ENCODE measurements at regions not wholly inside any gene's neighbourhood (a gene's known extent, or its start where the extent isn't known, plus 50 kb on each side); places are given as distances from the start of the nearest gene placed in this dataset.
A peak's percentile ranks its signal among the peaks of the same experiment; 100 is the strongest.

DNA sequence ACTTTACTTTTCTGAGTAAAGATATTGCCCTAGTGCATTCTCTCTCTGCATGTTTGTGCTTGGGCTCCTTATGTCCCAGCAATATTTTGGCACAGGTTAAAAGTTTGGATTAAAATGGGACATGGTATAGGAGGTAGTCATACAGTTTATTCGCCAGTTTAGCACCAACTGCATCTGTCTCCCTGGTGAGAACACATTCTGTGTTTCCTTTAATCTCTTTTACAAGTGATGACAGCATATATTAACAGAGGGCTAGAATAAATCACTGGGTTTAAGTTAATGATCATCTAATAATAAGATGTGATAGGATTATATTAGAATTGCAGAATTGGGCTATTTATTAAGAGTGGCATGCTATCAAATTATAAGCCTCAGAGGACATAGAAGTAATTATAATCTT is 550.1 kb downstream of the LRRC70 start:
- Mint-ChIP-seq H3K27me3 (ENCODE audit: insufficient read depth) (no peaks in the 10 kb centered on the region; the same call in 1 of the 2 replicates), H3K4me1 (ENCODE audit: low read depth) (no peaks in the 10 kb centered on the region; the same call in 1 of the 2 replicates), H3K4me3 (no peak overlapping the region), H3K27ac (no peak overlapping the region), H3K36me3 (ENCODE audit: low read depth) (no peaks in the 10 kb centered on the region), H3K9me3 (peaks cover 20% of the 10 kb centered on the region)
- TF ChIP-seq, protein P1, sequence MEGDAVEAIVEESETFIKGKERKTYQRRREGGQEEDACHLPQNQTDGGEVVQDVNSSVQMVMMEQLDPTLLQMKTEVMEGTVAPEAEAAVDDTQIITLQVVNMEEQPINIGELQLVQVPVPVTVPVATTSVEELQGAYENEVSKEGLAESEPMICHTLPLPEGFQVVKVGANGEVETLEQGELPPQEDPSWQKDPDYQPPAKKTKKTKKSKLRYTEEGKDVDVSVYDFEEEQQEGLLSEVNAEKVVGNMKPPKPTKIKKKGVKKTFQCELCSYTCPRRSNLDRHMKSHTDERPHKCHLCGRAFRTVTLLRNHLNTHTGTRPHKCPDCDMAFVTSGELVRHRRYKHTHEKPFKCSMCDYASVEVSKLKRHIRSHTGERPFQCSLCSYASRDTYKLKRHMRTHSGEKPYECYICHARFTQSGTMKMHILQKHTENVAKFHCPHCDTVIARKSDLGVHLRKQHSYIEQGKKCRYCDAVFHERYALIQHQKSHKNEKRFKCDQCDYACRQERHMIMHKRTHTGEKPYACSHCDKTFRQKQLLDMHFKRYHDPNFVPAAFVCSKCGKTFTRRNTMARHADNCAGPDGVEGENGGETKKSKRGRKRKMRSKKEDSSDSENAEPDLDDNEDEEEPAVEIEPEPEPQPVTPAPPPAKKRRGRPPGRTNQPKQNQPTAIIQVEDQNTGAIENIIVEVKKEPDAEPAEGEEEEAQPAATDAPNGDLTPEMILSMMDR (IDR thresholded peaks at IDR 0.05), result no peak
- DNase-seq, result no peak

DNA sequence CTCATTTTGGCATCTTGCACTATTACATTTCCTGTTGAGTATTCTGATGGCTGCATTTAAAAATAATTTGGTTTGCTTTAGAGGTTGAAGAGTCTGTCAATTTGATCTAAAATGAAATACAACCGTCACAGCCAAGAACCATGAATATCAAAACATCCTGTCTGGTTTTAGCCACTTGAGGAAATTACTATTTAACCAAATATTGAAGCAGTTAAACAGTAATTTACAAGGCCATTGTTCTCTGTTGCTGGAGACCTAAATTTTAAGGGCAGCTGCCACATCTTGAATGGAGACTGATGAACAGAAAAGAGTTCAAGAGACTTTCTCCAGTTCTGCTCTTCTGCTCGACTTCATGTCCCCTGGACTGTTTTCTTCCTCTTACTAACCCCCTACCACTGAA is 549.4 kb downstream of the LRRC70 start:
- no peaks in the 10 kb centered on the region for H3K36me3 Mint-ChIP-seq (ENCODE audit: low read depth)
- no peaks in the 10 kb centered on the region; the same call in 1 of the 2 replicates for H3K4me1 Mint-ChIP-seq (ENCODE audit: low read depth)
- no peak overlapping the region for H3K27ac Mint-ChIP-seq
- no peaks in the 10 kb centered on the region; the same call in 1 of the 2 replicates for H3K27me3 Mint-ChIP-seq (ENCODE audit: insufficient read depth)
- TF ChIP-seq, protein P1 (IDR thresholded peaks at IDR 0.05), result no peak
- peaks cover 20% of the 10 kb centered on the region for H3K9me3 Mint-ChIP-seq
- no peak for DNase-seq
- no peak overlapping the region for H3K4me3 Mint-ChIP-seq

DNA sequence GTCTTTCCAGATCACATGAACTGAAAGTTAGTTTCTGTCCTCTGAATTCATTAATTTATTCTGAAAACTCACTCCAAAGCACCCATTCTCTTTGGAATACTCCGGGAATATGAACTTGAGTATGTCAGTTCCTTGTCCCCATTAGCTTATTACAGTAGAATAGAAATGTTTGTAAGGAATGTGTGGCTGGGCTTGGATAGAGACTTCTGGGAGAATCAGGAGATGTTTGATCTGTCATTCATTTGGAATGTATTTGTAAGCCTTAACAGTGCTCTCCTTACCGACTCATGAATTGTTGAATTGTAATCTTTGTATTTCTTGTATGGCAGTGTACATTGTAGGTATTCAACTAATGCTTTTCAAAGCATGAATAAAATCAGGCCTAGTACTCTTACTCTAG is 548.4 kb downstream of the LRRC70 start:
- no peak overlapping the region for H3K27ac Mint-ChIP-seq

DNA sequence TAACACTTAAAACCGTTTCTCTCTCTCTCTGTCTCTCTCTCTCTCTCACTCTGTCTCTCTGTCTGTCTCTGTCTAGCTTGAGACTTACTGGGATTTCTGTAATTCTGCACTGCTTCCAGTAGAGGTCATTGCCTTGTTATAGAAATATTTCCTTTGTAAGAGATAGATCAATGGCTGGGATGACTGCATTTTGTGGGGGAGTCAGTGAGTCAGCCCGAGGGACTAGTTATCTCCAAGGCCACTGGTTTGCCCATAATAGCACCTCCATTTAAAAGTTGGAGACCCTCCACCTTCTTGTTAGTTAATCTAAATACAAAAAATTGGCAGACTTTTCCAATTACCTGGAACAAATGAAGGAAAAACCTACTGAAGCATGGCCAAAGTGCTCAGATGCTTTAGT is 547.2 kb downstream of the LRRC70 start:
- no peak overlapping the region for H3K27ac Mint-ChIP-seq
- no peaks in the 10 kb centered on the region; the same call in 1 of the 2 replicates for H3K4me1 Mint-ChIP-seq (ENCODE audit: low read depth)
- H3K36me3 Mint-ChIP-seq (ENCODE audit: low read depth), result no peaks in the 10 kb centered on the region
- no peak overlapping the region for H3K4me3 Mint-ChIP-seq
- peak; percentile 0 for DNase-seq
- peaks cover 28% of the 10 kb centered on the region for H3K9me3 Mint-ChIP-seq
- H3K27me3 Mint-ChIP-seq (ENCODE audit: insufficient read depth), result no peaks in the 10 kb centered on the region; the same call in none of the 2 replicates
- TF ChIP-seq, protein P1 (IDR thresholded peaks at IDR 0.05), result peak; percentile 51; the same call in 1 of the 2 replicates

More for the DNA sequence above, 548.4 kb downstream of the LRRC70 start:
- Mint-ChIP-seq H3K4me3 (no peak overlapping the region), H3K4me1 (ENCODE audit: low read depth) (no peaks in the 10 kb centered on the region; the same call in 1 of the 2 replicates), H3K27me3 (ENCODE audit: insufficient read depth) (no peaks in the 10 kb centered on the region; the same call in 1 of the 2 replicates), H3K9me3 (peaks cover 24% of the 10 kb centered on the region), H3K36me3 (ENCODE audit: low read depth) (no peaks in the 10 kb centered on the region)
- DNase-seq, result peak; percentile 4
- TF ChIP-seq, protein P1 (IDR thresholded peaks at IDR 0.05), result no peak

DNA sequence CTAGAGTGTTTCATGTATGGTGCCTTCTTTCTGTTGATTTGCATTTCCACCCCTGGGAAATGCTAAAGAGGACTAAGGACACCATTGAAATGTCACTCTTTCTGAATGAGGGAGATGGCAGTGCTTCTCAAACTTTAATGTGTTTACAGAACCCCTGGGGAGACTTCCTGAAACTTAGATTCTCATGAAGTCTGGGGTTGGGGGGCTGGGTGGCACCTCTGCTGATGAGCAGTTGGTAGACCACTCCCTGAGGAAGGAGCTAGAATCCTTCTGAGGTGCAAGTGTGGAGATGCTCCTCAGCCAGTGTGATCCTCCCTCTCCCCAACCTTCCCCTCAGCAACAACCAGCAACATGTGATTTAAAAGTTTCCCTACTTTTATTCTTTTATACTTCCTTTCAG is 546.8 kb downstream of the LRRC70 start:
- Mint-ChIP-seq H3K4me1 (ENCODE audit: low read depth) (no peaks in the 10 kb centered on the region; the same call in 1 of the 2 replicates), H3K36me3 (ENCODE audit: low read depth) (no peaks in the 10 kb centered on the region), H3K9me3 (peaks cover 29% of the 10 kb centered on the region), H3K27ac (no peak overlapping the region), H3K4me3 (no peak overlapping the region), H3K27me3 (ENCODE audit: insufficient read depth) (no peaks in the 10 kb centered on the region; the same call in none of the 2 replicates)
- no peak for DNase-seq
- TF ChIP-seq, protein P1 (IDR thresholded peaks at IDR 0.05), result no peak
